D721Med (cell line): ENCODE measurements at regions not wholly inside any gene's neighbourhood (a gene's known extent, or its start where the extent isn't known, plus 50 kb on each side); places are given as distances from the start of the nearest gene placed in this dataset.

ENCODE experiments used
- DNase-seq: peaks from one replicate; pipeline ENCODE4 v3.0.0; 2011; ENCODE audit warnings: low spot score; ENCODE audit not compliant: insufficient read length
- FAIRE-seq: peaks from 2 replicates; lab custom pipeline; 2011; peaks lifted over from hg19 to GRCh38; lab: Jason Lieb, UNC
- TF ChIP-seq, protein P1 (sequence below): IDR thresholded peaks from 2 replicates; pipeline ENCODE4 v1.5.1; 2012; ENCODE audit warnings: mild to moderate bottlenecking, control low read depth; ENCODE audit not compliant: insufficient read depth; ENCODE audit errors: missing control alignments

DNA sequence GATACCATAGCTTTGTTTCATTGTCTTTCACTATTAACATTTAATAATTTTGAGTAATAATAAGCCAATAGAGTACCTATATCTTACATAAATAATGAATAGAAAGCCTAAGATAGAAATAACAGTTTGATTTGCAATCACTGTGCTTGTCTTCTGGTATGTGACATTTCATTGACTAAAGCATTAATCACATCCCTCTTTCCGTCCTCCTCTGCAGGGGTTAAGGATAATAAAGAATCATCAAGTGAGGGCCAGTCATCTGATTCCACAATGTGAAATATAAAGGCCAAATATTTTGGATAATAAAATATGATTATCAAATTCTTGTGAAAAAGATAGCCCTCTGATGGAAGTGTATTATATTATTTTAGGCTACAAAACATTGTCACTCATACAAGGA lies 2073.4 kb downstream of the ARAP2 start:
- TF ChIP-seq, protein P1, sequence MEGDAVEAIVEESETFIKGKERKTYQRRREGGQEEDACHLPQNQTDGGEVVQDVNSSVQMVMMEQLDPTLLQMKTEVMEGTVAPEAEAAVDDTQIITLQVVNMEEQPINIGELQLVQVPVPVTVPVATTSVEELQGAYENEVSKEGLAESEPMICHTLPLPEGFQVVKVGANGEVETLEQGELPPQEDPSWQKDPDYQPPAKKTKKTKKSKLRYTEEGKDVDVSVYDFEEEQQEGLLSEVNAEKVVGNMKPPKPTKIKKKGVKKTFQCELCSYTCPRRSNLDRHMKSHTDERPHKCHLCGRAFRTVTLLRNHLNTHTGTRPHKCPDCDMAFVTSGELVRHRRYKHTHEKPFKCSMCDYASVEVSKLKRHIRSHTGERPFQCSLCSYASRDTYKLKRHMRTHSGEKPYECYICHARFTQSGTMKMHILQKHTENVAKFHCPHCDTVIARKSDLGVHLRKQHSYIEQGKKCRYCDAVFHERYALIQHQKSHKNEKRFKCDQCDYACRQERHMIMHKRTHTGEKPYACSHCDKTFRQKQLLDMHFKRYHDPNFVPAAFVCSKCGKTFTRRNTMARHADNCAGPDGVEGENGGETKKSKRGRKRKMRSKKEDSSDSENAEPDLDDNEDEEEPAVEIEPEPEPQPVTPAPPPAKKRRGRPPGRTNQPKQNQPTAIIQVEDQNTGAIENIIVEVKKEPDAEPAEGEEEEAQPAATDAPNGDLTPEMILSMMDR: no peak
- DNase-seq (no peak), FAIRE-seq (no peak)

DNA sequence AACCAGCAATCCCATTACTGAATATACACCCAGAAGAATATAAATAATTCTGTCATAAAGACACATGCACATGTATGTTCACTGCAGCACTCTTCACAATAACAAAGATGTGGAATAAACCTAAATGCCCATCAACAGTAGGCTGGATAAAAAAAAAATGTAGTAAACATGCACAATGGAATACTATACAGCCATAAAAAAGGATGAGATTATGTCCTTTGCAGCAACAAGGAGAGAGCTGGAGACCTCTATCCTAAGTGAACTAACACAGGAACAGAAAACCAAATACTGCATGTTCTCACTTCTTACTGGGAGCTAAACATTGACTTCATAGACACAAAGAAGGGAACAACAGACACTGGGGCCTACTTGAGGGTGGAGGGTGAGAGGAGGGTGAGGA lies 2067.7 kb downstream of the ARAP2 start:
- no peak for FAIRE-seq
- DNase-seq: no peak
- TF ChIP-seq, protein P1: no peak

DNA sequence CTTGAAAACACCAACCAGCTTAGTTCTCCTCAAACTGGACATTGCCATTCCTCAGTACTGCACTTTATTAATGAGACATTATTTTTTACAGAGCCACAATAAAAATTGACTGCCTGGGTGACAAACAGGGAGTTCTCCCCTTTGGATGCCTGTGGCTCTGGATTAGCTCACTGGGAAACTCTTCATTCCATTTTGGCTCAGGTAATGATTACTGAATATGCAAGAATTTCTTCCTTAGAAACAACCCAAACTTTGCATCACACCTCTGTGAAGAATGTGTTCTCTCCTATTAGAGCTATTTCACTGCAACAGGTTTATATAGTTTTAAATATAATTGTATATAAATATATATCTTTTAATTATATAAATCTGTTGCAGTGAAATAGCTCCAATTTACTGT lies 2065.8 kb downstream of the ARAP2 start:
- FAIRE-seq (no peak), DNase-seq (no peak)
- TF ChIP-seq, protein P1: no peak

DNA sequence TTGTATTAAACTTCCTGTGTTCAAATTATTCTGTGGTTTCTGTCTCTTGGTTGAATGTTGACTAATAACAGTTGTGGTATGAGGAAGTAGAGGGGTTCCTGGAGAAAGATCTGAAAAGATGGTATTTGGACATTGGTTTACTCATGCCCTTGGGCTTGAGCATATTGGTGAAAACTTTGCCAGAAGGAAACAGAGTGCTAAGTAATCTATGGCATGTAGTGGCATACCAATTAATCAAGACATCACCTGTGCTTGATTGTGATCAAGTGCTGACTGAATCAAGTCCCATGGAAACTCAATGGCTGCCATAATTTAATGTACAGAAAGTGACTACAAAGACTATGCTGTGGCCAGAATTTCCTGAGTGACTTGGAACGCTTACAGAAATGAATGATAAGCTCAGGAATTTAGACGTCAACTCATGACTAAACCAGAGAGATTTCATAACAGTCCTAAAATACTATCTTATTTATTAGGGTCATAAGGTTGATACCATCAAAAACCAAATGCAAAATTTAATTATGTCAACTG lies 2062.9 kb downstream of the ARAP2 start:
- FAIRE-seq (no peak), DNase-seq (no peak)
- TF ChIP-seq, protein P1: no peak

DNA sequence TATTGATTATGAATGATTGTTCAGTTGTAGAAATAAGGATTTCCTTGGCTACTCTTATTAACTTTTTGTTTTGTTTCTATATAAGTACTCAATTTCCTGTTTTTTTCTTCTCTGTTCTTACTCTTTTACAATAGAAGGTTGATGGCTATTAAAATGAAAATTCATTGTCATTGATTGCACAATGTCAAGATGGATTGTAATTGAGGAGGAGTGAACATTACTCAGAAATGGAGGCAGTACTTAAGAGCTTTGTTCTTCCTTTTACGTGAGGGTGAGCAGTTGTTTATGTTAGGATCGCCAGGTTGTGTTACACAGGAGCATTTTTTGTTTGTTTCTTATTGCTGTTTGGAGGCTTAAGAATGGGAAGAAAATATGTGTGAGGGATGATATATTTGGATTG lies 2062.4 kb downstream of the ARAP2 start:
- DNase-seq: no peak

DNA sequence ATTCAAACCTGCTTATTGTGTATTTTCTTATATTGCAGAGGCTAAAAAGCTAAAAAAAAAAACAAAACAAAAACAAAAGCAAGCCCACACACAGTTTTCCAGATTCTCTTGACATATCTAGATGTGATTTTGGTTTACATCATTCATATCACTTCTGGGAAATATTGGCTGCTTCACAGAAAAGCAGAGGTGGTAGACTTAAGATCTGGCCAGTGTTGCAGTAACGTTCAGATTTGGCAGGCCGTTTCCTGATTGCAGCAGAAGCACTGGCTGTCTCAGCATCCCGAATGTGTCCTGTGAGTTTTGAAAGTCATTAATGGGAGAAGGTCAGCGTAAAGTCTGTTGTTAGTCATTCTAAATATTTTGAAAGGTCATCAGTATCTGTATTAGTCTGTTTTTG lies 2062.0 kb downstream of the ARAP2 start:
- DNase-seq: no peak
- FAIRE-seq: no peak
- TF ChIP-seq, protein P1: no peak

More for the DNA sequence above, 2062.4 kb downstream of the ARAP2 start:
- TF ChIP-seq, protein P1: no peak
- no peak for FAIRE-seq

DNA sequence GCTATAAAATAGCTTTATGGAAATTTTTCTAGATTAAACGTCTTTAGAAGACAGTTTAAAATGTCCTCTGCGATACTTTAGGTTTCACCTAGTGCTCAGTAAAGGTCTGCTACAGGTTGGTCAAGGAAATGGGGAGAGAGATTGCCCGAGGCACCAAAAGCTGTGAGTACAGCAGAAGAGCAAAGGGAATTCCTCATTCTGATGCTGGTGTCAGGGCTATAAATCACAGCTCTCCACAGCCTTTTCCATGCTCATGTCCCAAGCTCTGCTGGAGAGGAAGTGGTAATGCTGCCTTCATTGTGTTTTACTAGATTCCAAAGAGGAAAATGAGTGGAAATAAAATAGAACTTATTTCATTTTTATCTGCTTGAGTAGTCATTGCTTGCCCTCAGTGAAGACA lies 2060.4 kb downstream of the ARAP2 start:
- TF ChIP-seq, protein P1: no peak
- DNase-seq: no peak
- FAIRE-seq: no peak
